ENCODE measurements at regions not wholly inside any gene's neighbourhood (a gene's known extent, or its start where the extent isn't known, plus 50 kb on each side); places are given as distances from the start of the nearest gene placed in this dataset.

GRCh38 chr2:196362973-196363549 is 191.7 kb upstream of the STK17B start:
- DNase-seq = no peak

DNA sequence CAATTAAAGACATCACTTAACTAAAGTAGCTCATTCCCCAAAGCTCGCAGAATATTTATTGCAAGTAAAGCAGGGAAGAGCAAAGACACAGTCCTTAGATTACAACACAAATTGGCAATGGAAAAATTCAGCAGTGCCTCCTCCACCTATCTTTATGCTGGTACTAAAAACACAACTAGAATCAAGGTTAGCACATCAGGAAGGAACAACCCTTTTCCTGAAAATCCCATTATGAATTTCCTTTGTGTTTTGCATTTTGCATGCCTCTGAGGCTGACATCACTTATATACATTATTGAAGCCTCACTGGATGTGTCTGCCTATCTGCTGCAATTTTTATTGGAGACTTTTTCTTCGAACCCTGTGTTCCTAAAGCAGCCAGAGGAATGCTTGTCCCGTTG is 193.8 kb upstream of the STK17B start:
- no peak for DNase-seq

GRCh38 chr2:196365923-196366322 is 194.5 kb upstream of the STK17B start:
- no peak for DNase-seq

GRCh38 chr2:196367633-196368032 is 196.3 kb upstream of the STK17B start:
- no peak for DNase-seq

GRCh38 chr2:196368546-196369225 is 197.3 kb upstream of the STK17B start:
- no peak for DNase-seq

DNA sequence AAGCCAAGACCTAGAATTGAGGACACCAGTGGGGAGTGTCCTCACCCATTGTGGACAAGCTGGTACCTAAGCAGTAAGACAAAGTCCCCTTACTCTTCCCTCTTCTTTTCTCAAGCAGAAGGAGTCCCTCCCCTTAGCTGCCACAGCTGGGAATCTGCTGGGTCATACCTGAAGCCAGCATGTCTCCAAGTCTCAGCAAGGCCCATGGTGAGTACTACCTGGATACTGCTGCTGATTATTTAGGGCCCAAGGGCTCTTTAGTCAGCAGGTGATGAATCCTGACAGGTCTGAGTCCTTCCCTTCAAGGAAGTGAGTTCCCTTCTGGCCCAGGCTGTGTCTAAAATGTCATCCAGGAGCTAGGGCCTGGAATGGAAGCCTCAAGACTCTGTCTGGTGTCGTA is 198.6 kb upstream of the STK17B start:
- DNase-seq = no peak

- DNase-seq = no peak
Measured at GRCh38 chr2:196370381-196370780, 199.0 kb upstream of the STK17B start.

GRCh38 chr2:196372276-196372809 is 201.0 kb upstream of the STK17B start:
- no peak for DNase-seq

DNA sequence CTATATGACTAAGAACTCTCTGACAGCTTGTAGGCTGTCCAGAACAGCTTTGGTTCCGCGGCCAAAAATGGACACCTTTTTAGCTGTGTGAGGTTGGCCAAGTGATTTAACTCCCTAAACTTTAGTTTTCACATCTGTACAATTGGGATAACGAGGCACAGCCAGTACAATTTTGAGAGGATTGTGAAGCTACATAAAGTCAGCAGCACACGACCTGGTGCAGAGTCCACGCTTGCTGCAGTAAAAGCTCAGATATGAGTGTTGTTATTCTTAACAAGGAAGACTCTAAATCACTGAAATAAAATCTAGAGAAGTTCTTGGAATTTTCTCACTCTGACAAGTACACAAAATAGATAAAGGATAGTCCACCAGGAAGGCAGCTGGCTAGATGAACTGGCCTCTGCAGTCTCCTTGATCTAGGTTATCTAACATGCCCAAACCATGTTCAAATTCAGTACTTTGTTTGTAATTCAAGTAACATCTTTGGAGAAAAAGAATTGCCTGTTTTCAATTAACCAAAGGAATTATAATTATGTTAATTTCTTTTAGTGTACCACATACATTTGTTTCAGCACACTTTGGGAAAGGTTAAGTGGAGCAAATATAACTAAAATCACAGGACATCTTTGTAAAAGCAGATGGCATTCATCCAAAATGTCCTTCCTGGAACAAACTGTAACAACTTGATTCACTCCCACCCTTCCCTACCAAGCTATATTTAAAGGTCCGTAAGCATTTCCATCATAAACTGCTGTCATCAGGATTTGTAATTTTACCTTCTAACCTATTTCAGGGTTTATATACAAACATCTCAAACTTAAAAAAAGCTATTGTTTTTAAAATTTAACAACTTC is 201.7 kb upstream of the STK17B start:
- no peak for DNase-seq

DNA sequence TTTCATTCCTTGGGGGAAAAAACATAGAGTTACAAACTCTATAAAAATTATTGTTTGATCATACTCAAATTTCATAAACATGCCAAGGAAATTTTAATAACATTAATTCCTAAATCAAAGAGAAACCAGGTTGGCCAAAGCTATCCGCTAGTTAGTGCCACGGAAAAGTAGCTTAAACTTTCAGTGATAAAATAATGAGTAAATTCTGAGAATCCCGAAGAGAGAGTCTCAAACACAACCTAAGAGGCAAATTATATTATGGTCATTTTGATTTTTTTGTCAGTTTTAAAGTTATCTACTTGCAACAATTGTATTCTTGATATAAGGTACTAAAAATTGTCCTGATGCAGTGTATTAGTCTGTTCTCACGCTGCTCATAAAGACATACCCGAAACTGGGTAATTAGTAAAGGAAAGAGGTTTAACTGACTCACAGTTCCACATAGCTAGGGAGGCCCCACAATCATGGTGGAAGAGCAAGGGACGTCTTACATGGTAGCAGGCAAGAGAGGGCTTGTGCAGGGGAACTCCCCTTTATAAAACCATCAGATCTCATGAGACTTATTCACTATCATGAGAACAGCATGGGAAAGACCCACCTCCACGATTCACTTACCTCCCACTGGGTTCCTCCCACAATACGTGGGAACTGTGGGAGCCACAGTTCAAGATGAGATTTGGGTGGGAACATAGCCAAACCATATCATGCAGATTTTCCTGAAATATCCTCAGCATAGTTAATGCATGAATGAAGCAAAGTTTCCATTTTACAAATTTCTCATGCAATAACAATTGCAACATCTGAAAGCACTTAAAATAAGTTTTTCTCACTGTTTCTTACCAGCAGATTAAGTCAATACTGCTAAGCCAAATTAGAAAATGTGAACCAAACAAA is 205.9 kb upstream of the STK17B start:
- no peak for DNase-seq

DNA sequence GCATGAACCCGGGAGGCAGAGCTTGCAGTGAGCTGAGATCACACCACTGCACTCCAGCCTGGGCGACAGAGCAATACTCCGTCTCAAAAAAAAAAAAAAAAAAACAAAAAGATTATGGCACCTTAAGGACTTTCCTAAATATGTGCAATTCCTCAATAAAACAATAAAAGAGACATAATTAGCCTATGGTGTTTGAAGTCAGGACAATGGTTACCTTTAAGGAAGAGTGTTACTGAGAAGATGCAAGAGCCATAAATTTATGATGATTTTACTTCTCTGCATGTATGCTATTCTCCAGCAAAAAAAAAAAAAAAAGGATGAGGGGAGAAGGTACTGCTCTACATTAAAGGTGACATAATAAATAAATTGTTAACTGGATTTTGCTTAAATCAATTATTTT is 208.2 kb upstream of the STK17B start:
- no peak for DNase-seq

GRCh38 chr2:196380098-196380497 is 208.7 kb upstream of the STK17B start:
- DNase-seq = no peak

- no peak for DNase-seq
Measured at GRCh38 chr2:196380575-196380974, 209.2 kb upstream of the STK17B start.

DNA sequence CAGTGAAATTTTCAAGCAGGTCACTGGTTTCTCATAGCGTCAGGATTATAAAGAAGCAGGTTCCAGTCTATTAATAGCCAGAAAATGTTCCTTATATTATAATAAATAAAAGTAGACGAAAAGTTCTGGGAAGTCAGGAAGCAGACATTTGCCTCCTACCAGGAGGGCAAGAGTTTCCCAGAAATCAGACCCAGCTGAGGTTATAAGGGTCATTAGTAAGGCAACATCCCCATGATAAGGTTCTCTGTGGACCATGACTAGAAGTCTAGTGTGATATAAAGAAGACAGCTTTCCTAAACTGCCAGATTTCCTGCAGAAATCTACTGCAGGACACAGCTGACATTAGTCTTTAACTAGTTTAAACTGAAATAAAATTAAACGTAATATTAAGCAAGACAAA is 210.1 kb upstream of the STK17B start:
- no peak for DNase-seq

DNA sequence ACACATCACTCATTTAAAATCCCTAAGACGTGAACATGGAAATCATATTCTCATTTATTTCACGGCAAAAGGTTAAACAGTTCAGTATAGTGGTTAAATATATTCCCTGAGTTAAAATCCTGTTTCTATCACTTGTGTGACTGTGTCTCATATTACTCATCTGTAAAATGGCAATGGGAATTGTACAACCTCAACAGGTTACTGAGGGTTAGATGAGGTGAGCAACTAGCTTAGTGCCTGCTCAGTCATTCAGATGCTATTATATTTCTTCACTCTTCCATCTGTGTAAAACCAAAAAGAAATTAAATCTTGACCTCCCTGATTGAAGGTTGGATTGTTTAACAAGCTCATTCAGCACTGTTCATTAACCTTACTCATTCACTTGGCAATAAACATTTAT is 212.4 kb upstream of the STK17B start:
- DNase-seq = no peak

- no peak for DNase-seq
Measured at GRCh38 chr2:196384729-196385128, 213.4 kb upstream of the STK17B start.

DNA sequence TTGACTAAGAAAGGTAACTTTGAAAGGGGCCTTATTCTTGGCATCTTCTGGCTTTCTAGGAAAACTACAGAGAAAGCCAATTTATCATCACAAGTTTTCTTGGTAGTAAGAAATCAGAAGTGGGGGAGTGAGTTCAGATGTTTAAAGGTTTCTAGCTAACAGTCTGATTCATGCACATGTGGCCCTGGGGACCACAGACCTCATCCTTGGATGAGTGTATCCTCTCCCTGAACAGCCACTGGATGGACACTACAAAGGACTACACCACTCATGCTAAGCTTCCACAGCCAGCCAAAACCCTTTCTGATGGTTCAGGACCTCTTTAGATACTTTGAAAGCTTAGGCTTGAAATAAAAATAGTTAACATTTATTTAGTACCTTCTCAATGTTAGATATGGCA is 218.3 kb upstream of the STK17B start:
- DNase-seq = no peak

DNA sequence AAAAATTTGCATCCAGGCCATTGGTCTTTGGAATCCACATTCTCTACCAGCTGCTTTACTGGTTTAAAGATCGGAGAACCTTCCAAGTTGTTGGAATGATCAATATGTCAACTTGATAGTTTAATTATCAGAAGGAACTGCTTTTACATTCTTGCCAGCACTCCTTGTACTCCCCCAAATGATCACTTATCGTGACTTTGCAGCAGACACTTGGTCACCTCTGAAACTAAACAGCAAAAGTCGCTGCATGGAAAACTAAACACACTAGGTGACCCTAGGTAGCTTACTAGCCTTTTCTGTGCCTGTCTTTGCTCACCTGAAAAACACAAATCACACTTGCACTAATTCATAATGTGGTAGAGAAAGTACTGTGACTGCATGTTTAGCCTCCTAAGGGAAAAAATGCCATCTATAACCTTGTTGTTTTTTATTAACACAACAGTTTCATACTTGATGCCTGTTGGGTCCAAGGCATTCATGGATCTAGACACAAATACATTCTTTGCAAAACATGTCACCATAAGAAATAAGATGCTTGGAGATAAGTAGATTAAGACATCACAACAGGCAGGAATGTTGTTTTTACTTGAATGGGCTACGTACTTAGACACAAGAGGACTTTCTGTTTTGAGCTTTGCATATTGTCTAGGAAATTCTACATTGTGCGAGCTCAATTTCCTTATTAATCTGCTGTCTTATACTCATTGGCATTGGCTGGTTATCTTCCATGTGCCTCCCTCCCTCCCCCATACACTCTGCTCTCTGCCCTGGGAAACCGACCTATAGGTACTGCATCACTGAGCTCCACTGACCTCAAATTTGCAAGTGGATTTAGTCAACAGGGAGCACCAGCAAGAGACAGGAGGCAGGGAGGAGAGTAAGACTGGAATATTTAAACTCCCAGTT is 219.1 kb upstream of the STK17B start:
- DNase-seq = no peak

- no peak for DNase-seq
Measured at GRCh38 chr2:196391149-196391479, 219.7 kb upstream of the STK17B start.

- no peak for DNase-seq
Measured at GRCh38 chr2:196399096-196399495, 227.7 kb upstream of the STK17B start.
